B cell (primary cell): ENCODE measurements at regions not wholly inside any gene's neighbourhood (a gene's known extent, or its start where the extent isn't known, plus 50 kb on each side); places are given as distances from the start of the nearest gene placed in this dataset.

ENCODE experiments used
- ATAC-seq: fragments of 200-7000 bp; cut with Tn5 transposase; one replicate; pipeline ENCODE4 v1.10.0; 2021; ENCODE audit warnings: low read depth, mild to moderate bottlenecking, moderate number of reproducible peaks, moderate library complexity
- CTCF ChIA-PET: fragments of 350-600 bp; sonication (Branson Sonifier 250); formaldehyde crosslinking; loops from one replicate; lab custom pipeline; 2021; ENCODE audit warnings: antibody characterized with exemption, inconsistent platforms; lab: Charles Lee
- POLR2A ChIA-PET: fragments of 350-600 bp; sonication (Branson Sonifier 250); formaldehyde crosslinking; loops from one replicate; lab custom pipeline; 2021; ENCODE audit warnings: antibody characterized with exemption; lab: Charles Lee
- DNase-seq: peaks from one replicate; pipeline ENCODE4 v3.0.0; 2013
- H2AFZ ChIP-seq: 2 replicates; pipeline ENCODE4 v1.6.1; 2012; ENCODE audit warnings: mild to moderate bottlenecking, low read depth, low read length; ENCODE audit not compliant: insufficient read depth, poor library complexity, severe bottlenecking
- H3K27ac ChIP-seq, 2 donors: 1 replicate in 1 of 2; 2 replicates in 1 of 2; pipeline ENCODE4 v1.5.1; 2012 to 2013; ENCODE audit warnings: low read length in 2 of 2, mild to moderate bottlenecking in 2 of 2, moderate library complexity in 1 of 2
- H3K27me3 ChIP-seq, 4 experiments: fragments of 200-600 bp in 1 of 4; sonication (generic) in 1 of 4; replicated peaks in 1 of 4; 1 replicate in 2 of 4; 2 replicates in 2 of 4; pipeline versions ENCODE4 v1.6.1 to v1.7.0; 2013 to 2016; ENCODE audit warnings: low read length in 3 of 4, mild to moderate bottlenecking in 2 of 4, mixed read lengths in 1 of 4, moderate library complexity in 1 of 4; ENCODE audit not compliant: insufficient read depth in 4 of 4, control insufficient read depth in 3 of 4; ENCODE audit errors: control extremely low read depth in 1 of 4
- H3K36me3 ChIP-seq, 2 experiments: replicated peaks in 1 of 2; 1 replicate in 1 of 2; 2 replicates in 1 of 2; pipeline versions ENCODE4 v1.6.1 to v1.7.1; 2013; ENCODE audit warnings: low read length in 1 of 2; ENCODE audit not compliant: insufficient read depth in 2 of 2, control insufficient read depth in 1 of 2; ENCODE audit errors: control extremely low read depth in 1 of 2, extremely low read depth in 1 of 2
- H3K4me1 ChIP-seq, 2 donors: fragments of 200-600 bp in 1 of 2; sonication (generic) in 1 of 2; 1 replicate in 1 of 2; 2 replicates in 1 of 2; pipeline versions ENCODE4 v1.5.1 to v1.6.1; 2013 to 2017; ENCODE audit warnings: low read length in 2 of 2; ENCODE audit not compliant: control insufficient read depth in 2 of 2, insufficient read depth in 2 of 2
- H3K4me2 ChIP-seq: replicated peaks from 2 replicates; pipeline ENCODE3; 2012; ENCODE audit warnings: mild to moderate bottlenecking, low read depth, low read length; ENCODE audit not compliant: poor library complexity, severe bottlenecking
- H3K4me3 ChIP-seq, 5 experiments: fragments of 200-600 bp in 1 of 5; sonication (generic) in 1 of 5; 1 replicate in 3 of 5; 2 replicates in 2 of 5; pipeline versions ENCODE4 v1.5.1 to v1.7.0; 2011 to 2016; ENCODE audit warnings: low read length in 4 of 5, mild to moderate bottlenecking in 4 of 5, low read depth in 2 of 5, control low read depth in 1 of 5, moderate library complexity in 1 of 5; ENCODE audit not compliant: insufficient read depth in 1 of 5; ENCODE audit errors: control extremely low read depth in 1 of 5, extremely low read depth in 1 of 5
- H3K79me2 ChIP-seq: fragments of 200-600 bp; sonication (generic); one replicate; pipeline ENCODE4 v1.6.0; 2016; ENCODE audit warnings: low read length; ENCODE audit not compliant: control insufficient read depth, insufficient read depth
- H3K9ac ChIP-seq: fragments of 200-600 bp; sonication (generic); 2 replicates; pipeline ENCODE4 v1.6.1; 2017; ENCODE audit warnings: mild to moderate bottlenecking, low read length, moderate library complexity
- H3K9me3 ChIP-seq, 3 donors: one replicate each; pipeline versions ENCODE4 v1.6.1 to v1.7.1; 2013; ENCODE audit warnings: low read length in 2 of 3; ENCODE audit not compliant: control insufficient read depth in 2 of 3, insufficient read depth in 1 of 3; ENCODE audit errors: control extremely low read depth in 1 of 3
- H4K20me1 ChIP-seq: 2 replicates; pipeline ENCODE4 v1.6.0; 2012; ENCODE audit warnings: mild to moderate bottlenecking, low read length; ENCODE audit not compliant: insufficient read depth, control insufficient read depth, poor library complexity, severe bottlenecking
- H3K27ac Mint-ChIP-seq: one replicate; pipeline ENCODE4 v1.8.0; 2021; ENCODE audit warnings: mixed read lengths
- H3K27me3 Mint-ChIP-seq: one replicate; pipeline ENCODE4 v1.8.0; 2021; ENCODE audit warnings: mixed read lengths
- H3K4me1 Mint-ChIP-seq: one replicate; pipeline ENCODE4 v1.8.0; 2021; ENCODE audit warnings: mixed read lengths
- H3K4me3 Mint-ChIP-seq: one replicate; pipeline ENCODE4 v1.8.0; 2021; ENCODE audit warnings: mixed read lengths
- H3K9me3 Mint-ChIP-seq: one replicate; pipeline ENCODE4 v1.8.0; 2022; ENCODE audit warnings: mixed read lengths; ENCODE audit not compliant: insufficient read depth
- CTCF ChIP-seq: fragments of 200-600 bp; IDR thresholded peaks from one replicate; pipeline ENCODE4 v1.8.0; 2022; ENCODE audit warnings: antibody characterized with exemption, mild to moderate bottlenecking
- EZH2 ChIP-seq: IDR thresholded peaks from 2 replicates; pipeline ENCODE4 v1.6.1; 2012; ENCODE audit warnings: borderline replicate concordance, low read depth, mild to moderate bottlenecking, moderate library complexity, low read length; ENCODE audit not compliant: insufficient read depth, poor library complexity, severe bottlenecking
- whole genome bisulfite sequencing: methylation state at CpG from one replicate; pipeline ENCODE4 v1.1.5; 2013; ENCODE audit warnings: missing lambda C conversion rate; ENCODE audit not compliant: insufficient coverage; 5-methylcytosine and 5-hydroxymethylcytosine counted together
- intact Hi-C: fragments of 100-400 bp; cut with micrococcal nuclease; formaldehyde crosslinking; loops from one replicate; pipeline ENCODE4 v1.10.0; 2022

- Histone ChIP-seq H4K20me1 (no peaks in the 10 kb centered on the region), H3K9ac (no peak overlapping the region), H3K9me3 (no peaks in the 10 kb centered on the region), H3K27ac (no peak overlapping the region), H2AFZ (no peak overlapping the region), H3K4me1 (no peaks in the 10 kb centered on the region), H3K4me3 (no peak overlapping the region), H3K36me3 (no peaks in the 10 kb centered on the region), H3K79me2 (no peaks in the 10 kb centered on the region), H3K27me3 (no peaks in the 10 kb centered on the region), H3K4me2 (no peak overlapping the region)
- intact Hi-C loops = no loop called here
- Mint-ChIP-seq H3K4me3 (no peak overlapping the region), H3K9me3 (no peaks in the 10 kb centered on the region), H3K27ac (no peak overlapping the region), H3K4me1 (no peaks in the 10 kb centered on the region), H3K27me3 (no peaks in the 10 kb centered on the region)
- POLR2A ChIA-PET = no interaction called here
- CTCF ChIA-PET = no interaction called here
- WGBS = 100% methylated on average over 1 of the region's 2 CpGs
- TF ChIP-seq EZH2 = no peak
- TF ChIP-seq CTCF = no peak
- ATAC-seq (no peak), DNase-seq (no peak)
Measured at GRCh38 chr9:78676009-78676408, 379.1 kb downstream of the PSAT1 start.

GRCh38 chr9:78676623-78677022, 379.7 kb downstream of the PSAT1 start:
- H3K9me3 ChIP-seq = no peaks in the 10 kb centered on the region
- no peaks in the 10 kb centered on the region for H3K36me3 ChIP-seq
- Mint-ChIP-seq H3K27me3 (no peaks in the 10 kb centered on the region), H3K4me3 (no peak overlapping the region), H3K27ac (no peak overlapping the region), H3K9me3 (no peaks in the 10 kb centered on the region), H3K4me1 (no peaks in the 10 kb centered on the region)
- no peaks in the 10 kb centered on the region for H3K4me1 ChIP-seq
- H3K9ac ChIP-seq = no peak overlapping the region
- H3K27ac ChIP-seq = no peak overlapping the region
- POLR2A ChIA-PET = no interaction called here
- no peak for TF ChIP-seq EZH2
- no peak for TF ChIP-seq CTCF
- CTCF ChIA-PET = no interaction called here
- no peak overlapping the region for H2AFZ ChIP-seq
- no peaks in the 10 kb centered on the region for H3K27me3 ChIP-seq
- intact Hi-C loops = no loop called here
- no peak overlapping the region for H3K4me2 ChIP-seq
- H3K4me3 ChIP-seq = no peak overlapping the region
- ATAC-seq = no peak
- H3K79me2 ChIP-seq = no peaks in the 10 kb centered on the region
- DNase-seq = no peak
- H4K20me1 ChIP-seq = no peaks in the 10 kb centered on the region
